ENCODE measurements at regions not wholly inside any gene's neighbourhood (a gene's known extent, or its start where the extent isn't known, plus 50 kb on each side); places are given as distances from the start of the nearest gene placed in this dataset.

DNA sequence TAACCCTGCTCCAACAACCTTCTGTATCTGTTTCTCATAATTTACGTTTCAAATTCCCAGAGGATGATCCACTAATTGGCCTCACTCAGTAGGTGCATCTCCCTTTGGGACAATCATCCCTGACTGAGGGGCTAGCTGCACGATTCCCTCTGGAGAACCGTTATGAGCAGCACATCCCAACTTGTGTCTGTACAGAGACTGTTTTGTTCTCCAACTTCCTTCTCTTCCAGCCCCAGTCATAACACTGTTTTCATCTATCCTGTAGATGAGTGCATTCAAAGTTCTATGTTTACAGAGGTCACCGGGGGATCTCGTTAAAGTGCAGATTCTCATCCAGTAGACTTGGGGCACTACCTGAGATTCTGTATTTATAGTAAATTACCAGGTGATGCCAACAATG is 187.2 kb downstream of the REEP3 start:
- H3K4me3 ChIP-seq (ENCODE audit: low read depth, low read length) = no peak overlapping the region
- no peak for DNase-seq (ENCODE audit: low read depth)
- TF ChIP-seq, protein P1, sequence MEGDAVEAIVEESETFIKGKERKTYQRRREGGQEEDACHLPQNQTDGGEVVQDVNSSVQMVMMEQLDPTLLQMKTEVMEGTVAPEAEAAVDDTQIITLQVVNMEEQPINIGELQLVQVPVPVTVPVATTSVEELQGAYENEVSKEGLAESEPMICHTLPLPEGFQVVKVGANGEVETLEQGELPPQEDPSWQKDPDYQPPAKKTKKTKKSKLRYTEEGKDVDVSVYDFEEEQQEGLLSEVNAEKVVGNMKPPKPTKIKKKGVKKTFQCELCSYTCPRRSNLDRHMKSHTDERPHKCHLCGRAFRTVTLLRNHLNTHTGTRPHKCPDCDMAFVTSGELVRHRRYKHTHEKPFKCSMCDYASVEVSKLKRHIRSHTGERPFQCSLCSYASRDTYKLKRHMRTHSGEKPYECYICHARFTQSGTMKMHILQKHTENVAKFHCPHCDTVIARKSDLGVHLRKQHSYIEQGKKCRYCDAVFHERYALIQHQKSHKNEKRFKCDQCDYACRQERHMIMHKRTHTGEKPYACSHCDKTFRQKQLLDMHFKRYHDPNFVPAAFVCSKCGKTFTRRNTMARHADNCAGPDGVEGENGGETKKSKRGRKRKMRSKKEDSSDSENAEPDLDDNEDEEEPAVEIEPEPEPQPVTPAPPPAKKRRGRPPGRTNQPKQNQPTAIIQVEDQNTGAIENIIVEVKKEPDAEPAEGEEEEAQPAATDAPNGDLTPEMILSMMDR (IDR thresholded peaks at IDR 0.05; ENCODE audit: insufficient read depth, low read depth, low read length, missing control alignments) = no peak

DNA sequence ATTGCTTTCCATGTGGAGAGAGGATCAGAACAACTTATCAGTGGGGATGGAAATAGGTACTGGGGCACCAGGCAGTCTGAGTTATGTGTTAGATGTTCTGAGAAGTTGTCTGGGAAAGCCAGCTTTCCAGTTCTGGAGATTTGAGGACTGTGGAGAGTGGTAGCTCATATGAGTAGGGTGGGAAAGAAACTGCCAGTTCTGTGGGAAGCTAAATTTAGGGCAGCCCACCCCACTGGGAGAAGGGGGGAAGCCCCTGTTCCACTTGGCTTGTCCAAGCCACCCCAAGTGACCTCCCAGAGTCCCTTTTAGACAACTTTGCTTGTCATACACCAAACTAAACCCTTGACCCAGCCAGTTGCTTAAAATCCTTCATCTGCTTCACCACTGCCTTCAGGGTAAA is 189.5 kb downstream of the REEP3 start:
- DNase-seq (ENCODE audit: low read depth) = peak; percentile 15
- H3K4me3 ChIP-seq (ENCODE audit: low read depth, low read length) = no peak overlapping the region
- TF ChIP-seq, protein P1 (IDR thresholded peaks at IDR 0.05; ENCODE audit: insufficient read depth, low read depth, low read length, missing control alignments) = no peak

DNA sequence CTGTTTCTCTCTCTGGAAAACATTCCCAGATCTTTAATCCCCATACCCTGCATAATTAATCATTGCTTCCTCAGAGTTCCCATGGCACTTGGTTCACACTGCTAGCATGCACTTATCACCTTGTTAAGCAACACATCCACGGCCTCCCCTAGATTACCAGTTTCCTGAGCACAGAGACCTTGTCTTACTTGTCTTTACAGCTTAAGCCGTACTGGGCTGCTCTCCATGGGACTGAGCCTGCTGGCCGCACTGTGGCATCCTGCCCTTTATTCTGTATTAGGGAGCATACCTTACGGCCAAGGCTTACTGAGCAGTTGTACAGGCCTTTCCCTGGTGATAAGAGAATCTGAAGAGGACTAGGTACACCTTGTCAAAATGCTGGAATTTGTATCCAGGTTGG is 190.2 kb downstream of the REEP3 start:
- DNase-seq (ENCODE audit: low read depth) = no peak
- H3K4me3 ChIP-seq (ENCODE audit: low read depth, low read length) = no peak overlapping the region
- TF ChIP-seq, protein P1 (IDR thresholded peaks at IDR 0.05; ENCODE audit: insufficient read depth, low read depth, low read length, missing control alignments) = no peak

DNA sequence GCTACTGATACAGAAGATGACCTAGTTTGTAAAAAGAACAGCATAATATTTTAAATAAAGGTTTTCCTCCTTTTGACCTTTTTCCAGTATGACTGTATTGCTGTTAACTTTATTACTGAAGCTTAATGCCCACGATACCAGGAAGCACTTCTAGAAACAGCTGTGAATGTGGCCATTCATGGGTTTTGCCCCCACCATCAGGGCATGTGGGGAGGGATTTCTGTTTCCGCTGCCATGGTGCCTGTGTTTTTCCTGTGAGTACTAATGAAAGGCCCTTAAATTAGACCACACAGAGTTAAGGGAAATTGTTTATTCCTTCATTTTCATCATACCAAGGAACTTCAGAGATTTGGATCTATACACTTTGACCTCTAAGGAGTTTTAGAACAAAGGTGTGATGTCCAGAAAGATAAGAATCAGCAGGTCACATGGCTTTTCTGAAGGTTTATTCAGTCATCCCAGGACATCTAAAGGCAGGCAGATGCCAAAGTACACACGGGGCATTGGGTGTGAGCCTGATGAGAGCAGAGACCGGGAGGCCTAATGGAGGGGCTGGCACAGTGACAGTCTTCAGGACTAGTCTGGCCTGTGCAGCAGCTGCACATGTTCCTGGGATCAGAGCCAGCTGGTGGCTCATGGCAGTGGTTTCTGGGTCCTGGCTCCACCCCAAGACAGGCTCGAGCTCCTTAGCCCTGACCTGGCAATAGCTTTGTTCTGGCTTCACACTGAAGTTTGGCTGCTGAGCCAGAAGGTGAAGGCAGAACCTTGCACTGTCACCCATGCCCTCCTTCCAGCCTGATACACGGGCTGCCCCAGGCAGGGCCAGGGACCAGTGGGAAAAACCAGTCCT is 190.9 kb downstream of the REEP3 start:
- TF ChIP-seq, protein P1 (IDR thresholded peaks at IDR 0.05; ENCODE audit: insufficient read depth, low read depth, low read length, missing control alignments) = no peak
- no peak for DNase-seq (ENCODE audit: low read depth)
- H3K4me3 ChIP-seq (ENCODE audit: low read depth, low read length) = no peak overlapping the region

DNA sequence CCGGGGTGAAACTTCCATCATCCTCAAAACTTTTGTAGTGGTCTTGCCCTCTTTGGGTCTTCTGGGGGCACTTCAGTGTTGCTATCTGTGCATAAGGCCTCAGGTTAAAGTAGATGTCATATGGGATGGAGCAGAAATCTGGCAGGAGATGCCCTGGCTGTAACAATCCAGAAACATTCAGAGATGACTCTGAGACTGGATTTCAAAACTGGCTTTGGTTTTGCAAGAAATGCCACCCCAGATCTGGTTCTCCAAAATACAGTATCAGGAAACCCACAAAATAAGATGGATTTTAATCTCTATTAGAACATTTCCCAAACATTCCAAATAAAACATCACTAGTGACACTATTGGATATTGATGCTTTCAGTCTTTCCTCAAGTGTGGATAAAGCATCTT is 191.5 kb downstream of the REEP3 start:
- DNase-seq (ENCODE audit: low read depth) = no peak
- TF ChIP-seq, protein P1 (IDR thresholded peaks at IDR 0.05; ENCODE audit: insufficient read depth, low read depth, low read length, missing control alignments) = no peak
- no peak overlapping the region for H3K4me3 ChIP-seq (ENCODE audit: low read depth, low read length)

DNA sequence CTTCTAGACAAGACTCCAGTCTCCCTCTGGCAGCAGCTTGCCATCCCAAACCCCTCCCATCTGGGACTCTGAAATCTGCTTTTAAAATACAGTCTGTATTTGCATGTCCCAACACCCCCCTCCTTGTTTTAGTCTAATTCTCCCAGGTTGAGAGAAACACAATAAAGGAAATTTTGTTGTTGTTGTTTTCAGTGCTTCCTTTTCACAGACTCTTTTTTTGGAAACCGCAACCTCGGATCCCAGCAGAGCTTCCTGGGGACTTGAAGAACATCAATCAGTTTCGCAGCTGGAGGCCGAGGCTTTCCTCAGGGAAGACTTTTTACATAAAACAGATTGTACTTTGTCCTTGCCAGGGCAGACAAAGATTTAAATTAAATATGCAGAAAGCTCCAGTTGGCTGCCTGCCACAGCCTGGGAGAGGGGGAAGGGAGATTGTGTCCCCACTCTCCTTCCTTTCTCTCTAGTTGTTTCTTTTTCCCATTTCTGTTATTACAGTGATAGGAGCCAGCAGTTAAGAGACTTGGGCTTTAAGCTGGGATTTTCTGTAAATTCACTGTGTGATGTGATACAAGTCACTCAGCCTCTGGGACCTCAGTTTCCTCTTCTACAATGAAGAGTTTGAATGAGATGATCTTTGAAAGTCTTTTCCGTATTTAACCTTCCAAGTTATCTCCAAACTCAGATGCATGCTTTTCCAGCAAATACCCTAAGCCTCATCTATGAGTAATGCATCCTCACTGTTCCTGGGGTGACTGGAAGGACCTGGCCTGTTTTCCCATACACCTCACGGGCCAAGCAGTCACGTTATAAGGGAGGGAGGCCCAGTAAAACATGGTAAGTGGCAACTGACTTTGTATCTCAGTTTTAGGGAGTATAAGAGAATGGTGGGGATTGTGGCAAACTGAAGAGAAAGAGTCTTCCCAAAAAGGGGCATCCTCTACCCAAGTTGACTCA is 192.3 kb downstream of the REEP3 start:
- no peak overlapping the region for H3K4me3 ChIP-seq (ENCODE audit: low read depth, low read length)
- TF ChIP-seq, protein P1 (IDR thresholded peaks at IDR 0.05; ENCODE audit: insufficient read depth, low read depth, low read length, missing control alignments) = no peak
- no peak for DNase-seq (ENCODE audit: low read depth)
